ENCODE measurements at regions not wholly inside any gene's neighbourhood (a gene's known extent, or its start where the extent isn't known, plus 50 kb on each side); places are given as distances from the start of the nearest gene placed in this dataset.

- H3K4me3 ChIP-seq (ENCODE audit: low read length in 2 of 2), result no peak overlapping the region
- no peak overlapping the region for H3K27ac ChIP-seq (ENCODE audit: low read depth in 1 of 2, low read length in 1 of 2)
- 92% methylated on average over 1 of the region's 1 CpG for WGBS
- H3K9me3 ChIP-seq (ENCODE audit: control insufficient read depth in 2 of 2, insufficient read depth in 1 of 2, low read length in 1 of 2), result peaks cover 0 to 2% of the 10 kb centered on the region in 2 donors
- no peaks in the 10 kb centered on the region for H3K27me3 ChIP-seq (ENCODE audit: control insufficient read depth in 2 of 2, insufficient read depth in 1 of 2, low read length in 1 of 2)
- DNase-seq (ENCODE audit: low read depth in 6 of 9, low spot score in 9 of 9), result no peak
- no peaks in the 10 kb centered on the region for H3K36me3 ChIP-seq (ENCODE audit: control insufficient read depth in 2 of 2, insufficient read depth in 2 of 2, low read length in 1 of 2)
- no peaks in the 10 kb centered on the region for H3K4me1 ChIP-seq (ENCODE audit: control insufficient read depth in 2 of 2, insufficient read depth in 2 of 2, low read length in 2 of 2)
Observed at GRCh38 chr18:64919971-64920570, 771.2 kb upstream of the LINC00305 start.

- no peak overlapping the region for H3K27ac ChIP-seq (ENCODE audit: low read depth in 1 of 2, low read length in 1 of 2)
- H3K27me3 ChIP-seq (ENCODE audit: control insufficient read depth in 2 of 2, insufficient read depth in 1 of 2, low read length in 1 of 2), result no peaks in the 10 kb centered on the region
- WGBS, result 93% methylated on average over 3 of the region's 3 CpGs
- no peak for DNase-seq (ENCODE audit: low read depth in 6 of 9, low spot score in 9 of 9)
- no peaks in the 10 kb centered on the region for H3K36me3 ChIP-seq (ENCODE audit: control insufficient read depth in 2 of 2, insufficient read depth in 2 of 2, low read length in 1 of 2)
- peaks cover 0 to 3% of the 10 kb centered on the region in 2 donors for H3K9me3 ChIP-seq (ENCODE audit: control insufficient read depth in 2 of 2, insufficient read depth in 1 of 2, low read length in 1 of 2)
- no peaks in the 10 kb centered on the region for H3K4me1 ChIP-seq (ENCODE audit: control insufficient read depth in 2 of 2, insufficient read depth in 2 of 2, low read length in 2 of 2)
- no peak overlapping the region for H3K4me3 ChIP-seq (ENCODE audit: low read length in 2 of 2)
Observed at GRCh38 chr18:64918851-64919250, 770.0 kb upstream of the LINC00305 start.

GRCh38 chr18:64893349-64893748 is 744.5 kb upstream of the LINC00305 start:
- 95% methylated on average over 3 of the region's 3 CpGs for WGBS
- no peak overlapping the region for H3K4me3 ChIP-seq (ENCODE audit: low read length in 2 of 2)
- peaks cover 0 to 7% of the 10 kb centered on the region in 2 donors for H3K9me3 ChIP-seq (ENCODE audit: control insufficient read depth in 2 of 2, insufficient read depth in 1 of 2, low read length in 1 of 2)
- no peak for DNase-seq (ENCODE audit: low read depth in 6 of 9, low spot score in 9 of 9)
- no peaks in the 10 kb centered on the region for H3K36me3 ChIP-seq (ENCODE audit: control insufficient read depth in 2 of 2, insufficient read depth in 2 of 2, low read length in 1 of 2)
- no peak overlapping the region for H3K27ac ChIP-seq (ENCODE audit: low read depth in 1 of 2, low read length in 1 of 2)
- H3K4me1 ChIP-seq (ENCODE audit: control insufficient read depth in 2 of 2, insufficient read depth in 2 of 2, low read length in 2 of 2), result no peaks in the 10 kb centered on the region
- H3K27me3 ChIP-seq (ENCODE audit: control insufficient read depth in 2 of 2, insufficient read depth in 1 of 2, low read length in 1 of 2), result no peaks in the 10 kb centered on the region

- peaks cover 0 to 7% of the 10 kb centered on the region in 2 donors for H3K9me3 ChIP-seq (ENCODE audit: control insufficient read depth in 2 of 2, insufficient read depth in 1 of 2, low read length in 1 of 2)
- H3K36me3 ChIP-seq (ENCODE audit: control insufficient read depth in 2 of 2, insufficient read depth in 2 of 2, low read length in 1 of 2), result no peaks in the 10 kb centered on the region
- no peak for DNase-seq (ENCODE audit: low read depth in 6 of 9, low spot score in 9 of 9)
- 94% methylated on average over 4 of the region's 4 CpGs for WGBS
- no peaks in the 10 kb centered on the region for H3K27me3 ChIP-seq (ENCODE audit: control insufficient read depth in 2 of 2, insufficient read depth in 1 of 2, low read length in 1 of 2)
- H3K27ac ChIP-seq (ENCODE audit: low read depth in 1 of 2, low read length in 1 of 2), result no peak overlapping the region
- H3K4me3 ChIP-seq (ENCODE audit: low read length in 2 of 2), result no peak overlapping the region
- no peaks in the 10 kb centered on the region for H3K4me1 ChIP-seq (ENCODE audit: control insufficient read depth in 2 of 2, insufficient read depth in 2 of 2, low read length in 2 of 2)
Observed at GRCh38 chr18:64888956-64889355, 740.1 kb upstream of the LINC00305 start.

- no peaks in the 10 kb centered on the region for H3K9me3 ChIP-seq (ENCODE audit: control insufficient read depth in 2 of 2, insufficient read depth in 1 of 2, low read length in 1 of 2)
- no peak overlapping the region for H3K4me3 ChIP-seq (ENCODE audit: low read length in 2 of 2)
- 93% methylated on average over 1 of the region's 1 CpG for WGBS
- H3K27ac ChIP-seq (ENCODE audit: low read depth in 1 of 2, low read length in 1 of 2), result no peak overlapping the region
- no peak for DNase-seq (ENCODE audit: low read depth in 6 of 9, low spot score in 9 of 9)
- H3K4me1 ChIP-seq (ENCODE audit: control insufficient read depth in 2 of 2, insufficient read depth in 2 of 2, low read length in 2 of 2), result no peaks in the 10 kb centered on the region
- no peaks in the 10 kb centered on the region for H3K27me3 ChIP-seq (ENCODE audit: control insufficient read depth in 2 of 2, insufficient read depth in 1 of 2, low read length in 1 of 2)
- H3K36me3 ChIP-seq (ENCODE audit: control insufficient read depth in 2 of 2, insufficient read depth in 2 of 2, low read length in 1 of 2), result no peaks in the 10 kb centered on the region
Observed at GRCh38 chr18:64886995-64887394, 738.1 kb upstream of the LINC00305 start.

GRCh38 chr18:64882896-64883295 is 734.0 kb upstream of the LINC00305 start:
- DNase-seq (ENCODE audit: low read depth in 6 of 9, low spot score in 9 of 9), result no peak
- no peak overlapping the region for H3K27ac ChIP-seq (ENCODE audit: low read depth in 1 of 2, low read length in 1 of 2)
- no peaks in the 10 kb centered on the region for H3K36me3 ChIP-seq (ENCODE audit: control insufficient read depth in 2 of 2, insufficient read depth in 2 of 2, low read length in 1 of 2)
- no peaks in the 10 kb centered on the region for H3K27me3 ChIP-seq (ENCODE audit: control insufficient read depth in 2 of 2, insufficient read depth in 1 of 2, low read length in 1 of 2)
- H3K4me3 ChIP-seq (ENCODE audit: low read length in 2 of 2), result no peak overlapping the region
- peaks cover 0 to 3% of the 10 kb centered on the region in 2 donors for H3K9me3 ChIP-seq (ENCODE audit: control insufficient read depth in 2 of 2, insufficient read depth in 1 of 2, low read length in 1 of 2)
- no peaks in the 10 kb centered on the region for H3K4me1 ChIP-seq (ENCODE audit: control insufficient read depth in 2 of 2, insufficient read depth in 2 of 2, low read length in 2 of 2)
- 91% methylated on average over 3 of the region's 3 CpGs for WGBS

GRCh38 chr18:64876833-64877232 is 727.9 kb upstream of the LINC00305 start:
- 60% methylated on average over 4 of the region's 4 CpGs for WGBS
- DNase-seq (ENCODE audit: low read depth in 6 of 9, low spot score in 9 of 9), result no peak

GRCh38 chr18:64872710-64873458 is 724.0 kb upstream of the LINC00305 start:
- Histone ChIP-seq H3K27me3 (ENCODE audit: control insufficient read depth in 2 of 2, insufficient read depth in 1 of 2, low read length in 1 of 2) (no peaks in the 10 kb centered on the region), H3K9me3 (ENCODE audit: control insufficient read depth in 2 of 2, insufficient read depth in 1 of 2, low read length in 1 of 2) (peaks cover 0 to 7% of the 10 kb centered on the region in 2 donors), H3K4me3 (ENCODE audit: low read length in 2 of 2) (no peak overlapping the region), H3K27ac (ENCODE audit: low read depth in 1 of 2, low read length in 1 of 2) (no peak overlapping the region), H3K36me3 (ENCODE audit: control insufficient read depth in 2 of 2, insufficient read depth in 2 of 2, low read length in 1 of 2) (no peaks in the 10 kb centered on the region), H3K4me1 (ENCODE audit: control insufficient read depth in 2 of 2, insufficient read depth in 2 of 2, low read length in 2 of 2) (no peaks in the 10 kb centered on the region)
- DNase-seq (ENCODE audit: low read depth in 6 of 9, low spot score in 9 of 9), result no peak
- 92% methylated on average over 3 of the region's 3 CpGs for WGBS

More at GRCh38 chr18:64876833-64877232, 727.9 kb upstream of the LINC00305 start:
- Histone ChIP-seq H3K9me3 (ENCODE audit: control insufficient read depth in 2 of 2, insufficient read depth in 1 of 2, low read length in 1 of 2) (peaks cover 0 to 10% of the 10 kb centered on the region in 2 donors), H3K27me3 (ENCODE audit: control insufficient read depth in 2 of 2, insufficient read depth in 1 of 2, low read length in 1 of 2) (no peaks in the 10 kb centered on the region), H3K4me1 (ENCODE audit: control insufficient read depth in 2 of 2, insufficient read depth in 2 of 2, low read length in 2 of 2) (no peaks in the 10 kb centered on the region), H3K36me3 (ENCODE audit: control insufficient read depth in 2 of 2, insufficient read depth in 2 of 2, low read length in 1 of 2) (no peaks in the 10 kb centered on the region), H3K4me3 (ENCODE audit: low read length in 2 of 2) (no peak overlapping the region), H3K27ac (ENCODE audit: low read depth in 1 of 2, low read length in 1 of 2) (no peak overlapping the region)

GRCh38 chr18:64854112-64854511 is 705.2 kb upstream of the LINC00305 start:
- WGBS, result 42% methylated on average over 1 of the region's 1 CpG
- no peaks in the 10 kb centered on the region for H3K27me3 ChIP-seq (ENCODE audit: control insufficient read depth in 2 of 2, insufficient read depth in 1 of 2, low read length in 1 of 2)
- DNase-seq (ENCODE audit: low read depth in 6 of 9, low spot score in 9 of 9), result no peak
- no peaks in the 10 kb centered on the region for H3K36me3 ChIP-seq (ENCODE audit: control insufficient read depth in 2 of 2, insufficient read depth in 2 of 2, low read length in 1 of 2)
- H3K9me3 ChIP-seq (ENCODE audit: control insufficient read depth in 2 of 2, insufficient read depth in 1 of 2, low read length in 1 of 2), result peaks cover 0 to 4% of the 10 kb centered on the region in 2 donors
- no peak overlapping the region for H3K4me3 ChIP-seq (ENCODE audit: low read length in 2 of 2)
- H3K4me1 ChIP-seq (ENCODE audit: control insufficient read depth in 2 of 2, insufficient read depth in 2 of 2, low read length in 2 of 2), result no peaks in the 10 kb centered on the region
- no peak overlapping the region for H3K27ac ChIP-seq (ENCODE audit: low read depth in 1 of 2, low read length in 1 of 2)
